GM23338 (cell line): ENCODE measurements at regions not wholly inside any gene's neighbourhood (a gene's known extent, or its start where the extent isn't known, plus 50 kb on each side); places are given as distances from the start of the nearest gene placed in this dataset.

Experiments used
- ATAC-seq: fragments of 200-7000 bp; cut with Tn5 transposase; 3 replicates; pipeline ENCODE4 v1.9.1; 2020
- DNase-seq: peaks from one replicate; pipeline ENCODE4 v3.0.0-alpha.2; 2015; ENCODE audit warnings: low spot score
- H2AFZ ChIP-seq: fragments of 200-600 bp; sonication (generic); 2 replicates; pipeline ENCODE4 v1.8.0; 2016; ENCODE audit warnings: antibody characterized with exemption, mild to moderate bottlenecking, moderate library complexity
- H3F3A ChIP-seq: fragments of 200-600 bp; sonication (generic); replicated peaks from 2 replicates; pipeline ENCODE4 v1.8.0; 2017; ENCODE audit warnings: antibody characterized with exemption, mixed run types, low read depth
- H3K27ac ChIP-seq: fragments of 200-600 bp; sonication (generic); 2 replicates; pipeline ENCODE4 v1.6.1; 2016; ENCODE audit warnings: low read depth
- H3K27me3 ChIP-seq: fragments of 200-600 bp; sonication (generic); 2 replicates; pipeline ENCODE4 v1.8.0; 2016; ENCODE audit warnings: mild to moderate bottlenecking, mixed run types, moderate library complexity; ENCODE audit not compliant: insufficient read depth
- H3K36me3 ChIP-seq: fragments of 200-600 bp; sonication (generic); 2 replicates; pipeline ENCODE4 v1.8.0; 2016; ENCODE audit warnings: mild to moderate bottlenecking; ENCODE audit not compliant: insufficient read depth
- H3K4me1 ChIP-seq: fragments of 200-600 bp; sonication (generic); 2 replicates; pipeline ENCODE4 v1.8.0; 2016; ENCODE audit warnings: mild to moderate bottlenecking, moderate library complexity; ENCODE audit not compliant: insufficient read depth
- H3K4me2 ChIP-seq: fragments of 200-600 bp; sonication (generic); 2 replicates; pipeline ENCODE4 v1.7.1; 2017; ENCODE audit warnings: mixed run types
- H3K4me3 ChIP-seq: fragments of 200-600 bp; sonication (generic); 2 replicates; pipeline ENCODE4 v1.6.1; 2016; ENCODE audit warnings: mixed run types
- H3K79me2 ChIP-seq: fragments of 200-600 bp; sonication (generic); replicated peaks from 2 replicates; pipeline ENCODE4 v1.8.0; 2017; ENCODE audit warnings: mild to moderate bottlenecking; ENCODE audit not compliant: insufficient read depth
- H3K9me2 ChIP-seq: fragments of 200-600 bp; sonication (generic); 2 replicates; pipeline ENCODE4 v1.8.0; 2017; ENCODE audit not compliant: insufficient read depth
- H4K20me1 ChIP-seq: fragments of 200-600 bp; sonication (generic); replicated peaks from 2 replicates; pipeline ENCODE4 v1.8.0; 2017; ENCODE audit warnings: mild to moderate bottlenecking; ENCODE audit not compliant: insufficient read depth
- H3K27ac Mint-ChIP-seq: 2 replicates; pipeline ENCODE4 v1.8.0; 2020; ENCODE audit warnings: inconsistent platforms, mild to moderate bottlenecking, moderate library complexity, mixed read lengths
- H3K27me3 Mint-ChIP-seq: 3 replicates; pipeline ENCODE4 v1.8.0; 2022; ENCODE audit warnings: low read depth, mild to moderate bottlenecking, moderate library complexity, mixed read lengths, inconsistent platforms; ENCODE audit not compliant: insufficient read depth, poor library complexity
- H3K36me3 Mint-ChIP-seq: 3 replicates; pipeline ENCODE4 v1.8.0; 2021; ENCODE audit warnings: low read depth, mild to moderate bottlenecking, inconsistent platforms, moderate library complexity, mixed read lengths
- H3K4me1 Mint-ChIP-seq: 3 replicates; pipeline ENCODE4 v1.8.0; 2020; ENCODE audit warnings: mild to moderate bottlenecking, inconsistent platforms, mixed read lengths
- H3K4me3 Mint-ChIP-seq: 3 replicates; pipeline ENCODE4 v1.8.0; 2021; ENCODE audit warnings: moderate library complexity, mild to moderate bottlenecking, inconsistent platforms, mixed read lengths
- H3K9me3 Mint-ChIP-seq: 3 replicates; pipeline ENCODE4 v1.8.0; 2020; ENCODE audit warnings: moderate library complexity, mild to moderate bottlenecking, inconsistent platforms, mixed read lengths
- CREB1 ChIP-seq: fragments of 250-450 bp; sonication (Bioruptor Pico); IDR thresholded peaks from 2 replicates; pipeline ENCODE4 v1.5.0; 2020; ENCODE audit warnings: low read depth, mild to moderate bottlenecking, moderate library complexity
- CTCF ChIP-seq, 2 experiments: fragments of 200-600 bp in 1 of 2; sonication (generic) in 1 of 2; conservative IDR thresholded peaks; 2 replicates each; pipeline versions ENCODE4 v1.5.1 to v1.6.1; 2016 to 2017; ENCODE audit warnings: antibody characterized with exemption in 2 of 2, low read depth in 2 of 2, mild to moderate bottlenecking in 2 of 2, moderate library complexity in 1 of 2
- ETS1 ChIP-seq: IDR thresholded peaks from 2 replicates; pipeline ENCODE4 v1.6.1; 2016; ENCODE audit warnings: antibody characterized with exemption
- EZH2 ChIP-seq: fragments of 200-600 bp; sonication (generic); IDR thresholded peaks from one replicate; pipeline ENCODE4 v1.8.0; 2017; ENCODE audit warnings: antibody characterized with exemption, mild to moderate bottlenecking, low read depth; ENCODE audit not compliant: unreplicated experiment
- EZH2phosphoT487 ChIP-seq: fragments of 200-600 bp; sonication (generic); IDR thresholded peaks from one replicate; pipeline ENCODE4 v1.8.1; 2018; ENCODE audit warnings: antibody characterized with exemption; ENCODE audit not compliant: unreplicated experiment
- JUNB ChIP-seq: IDR thresholded peaks from one replicate; pipeline ENCODE4 v1.6.1; 2016; ENCODE audit warnings: antibody characterized with exemption; ENCODE audit not compliant: unreplicated experiment
- NANOG ChIP-seq: IDR thresholded peaks from 2 replicates; pipeline ENCODE4 v1.6.1; 2016; ENCODE audit warnings: antibody characterized with exemption, borderline replicate concordance
- POLR2AphosphoS5 ChIP-seq: IDR thresholded peaks from 2 replicates; pipeline ENCODE4 v1.6.1; 2016; ENCODE audit warnings: antibody characterized with exemption, low read depth
- REST ChIP-seq: IDR thresholded peaks from one replicate; pipeline ENCODE4 v1.6.1; 2018; ENCODE audit warnings: antibody characterized with exemption; ENCODE audit not compliant: unreplicated experiment
- STAT1 ChIP-seq: IDR thresholded peaks from one replicate; pipeline ENCODE4 v1.6.1; 2016; ENCODE audit warnings: antibody characterized with exemption; ENCODE audit not compliant: unreplicated experiment
- ZNF114 ChIP-seq: fragments of 250-450 bp; sonication (Bioruptor Pico); IDR thresholded peaks from 2 replicates; pipeline ENCODE4 v1.5.0; 2020; ENCODE audit warnings: mild to moderate bottlenecking, moderate library complexity
- ZNF331 ChIP-seq: fragments of 250-450 bp; sonication (Bioruptor Pico); IDR thresholded peaks from 2 replicates; pipeline ENCODE4 v1.5.0; 2020; ENCODE audit warnings: low read depth, mild to moderate bottlenecking, moderate library complexity
- ZNF462 ChIP-seq: fragments of 250-450 bp; sonication (Bioruptor Pico); IDR thresholded peaks from 2 replicates; pipeline ENCODE4 v1.5.0; 2020; ENCODE audit warnings: mild to moderate bottlenecking, moderate library complexity

GRCh38 chr9:32015795-32016194 lies 368.6 kb upstream of the ACO1 start:
- Mint-ChIP-seq H3K36me3 (peaks cover 10% of the 10 kb centered on the region; the same call in 2 of the 3 replicates), H3K27ac (no peak overlapping the region), H3K4me3 (no peak overlapping the region), H3K4me1 (no peaks in the 10 kb centered on the region; the same call in 2 of the 3 replicates), H3K27me3 (no peaks in the 10 kb centered on the region), H3K9me3 (peaks cover 11% of the 10 kb centered on the region)
- H3K79me2 ChIP-seq, result no peaks in the 10 kb centered on the region
- H3K9me2 ChIP-seq, result no peaks in the 10 kb centered on the region
- no peak overlapping the region for H3K4me3 ChIP-seq
- no peak for ATAC-seq
- H3K4me1 ChIP-seq, result no peaks in the 10 kb centered on the region
- DNase-seq, result no peak
- no peak for TF ChIP-seq JUNB
- TF ChIP-seq CTCF (conservative IDR thresholded peaks at IDR 0.05; ENCODE audit: low read depth in 2 of 2), result no peak
- no peak for TF ChIP-seq ZNF462 (CRISPR knock-in tag)
- TF ChIP-seq STAT1, result no peak
- no peak for TF ChIP-seq ZNF114 (CRISPR knock-in tag)
- no peak for TF ChIP-seq ZNF331 (CRISPR knock-in tag)
- TF ChIP-seq ETS1, result no peak
- TF ChIP-seq EZH2phosphoT487, result no peak
- TF ChIP-seq REST, result no peak
- TF ChIP-seq CREB1, result no peak
- TF ChIP-seq POLR2AphosphoS5, result no peak
- TF ChIP-seq EZH2, result no peak
- TF ChIP-seq NANOG, result no peak
- H3F3A ChIP-seq, result no peaks in the 10 kb centered on the region
- H4K20me1 ChIP-seq, result no peaks in the 10 kb centered on the region
- no peaks in the 10 kb centered on the region for H3K27me3 ChIP-seq
- no peak overlapping the region for H2AFZ ChIP-seq
- no peak overlapping the region for H3K27ac ChIP-seq
- no peaks in the 10 kb centered on the region for H3K36me3 ChIP-seq
- H3K4me2 ChIP-seq, result no peak overlapping the region
